SK-N-MC (cell line): ENCODE measurements at regions not wholly inside any gene's neighbourhood (a gene's known extent, or its start where the extent isn't known, plus 50 kb on each side); places are given as distances from the start of the nearest gene placed in this dataset.

ENCODE experiments used
- EZH2 ChIP-seq: fragments of 200-600 bp; sonication (generic); IDR thresholded peaks from one replicate; pipeline ENCODE4 v1.6.1; 2017; ENCODE audit warnings: antibody characterized with exemption
- FOXP2 ChIP-seq: optimal IDR thresholded peaks from 2 replicates; pipeline ENCODE3; 2011; ENCODE audit warnings: mild to moderate bottlenecking, moderate library complexity; ENCODE audit not compliant: insufficient read depth; ENCODE audit errors: extremely low read length, control extremely low read depth
- POLR2AphosphoS5 ChIP-seq: IDR thresholded peaks from 2 replicates; pipeline ENCODE4 v1.6.1; 2012; ENCODE audit warnings: mild to moderate bottlenecking, low read depth, low read length, borderline replicate concordance

- no peak for TF ChIP-seq EZH2
- no peak for TF ChIP-seq POLR2AphosphoS5
- no peak for TF ChIP-seq FOXP2
Observed at GRCh38 chr16:73252446-73252845, 204.5 kb upstream of the ZFHX3 start.
